ENCODE measurements at regions not wholly inside any gene's neighbourhood (a gene's known extent, or its start where the extent isn't known, plus 50 kb on each side); places are given as distances from the start of the nearest gene placed in this dataset.
"Not testable (repeated sequence)": the region's sequence is repeated elsewhere in the genome, so short reads cannot be mapped to it uniquely, and the experiment has no call there.

DNA sequence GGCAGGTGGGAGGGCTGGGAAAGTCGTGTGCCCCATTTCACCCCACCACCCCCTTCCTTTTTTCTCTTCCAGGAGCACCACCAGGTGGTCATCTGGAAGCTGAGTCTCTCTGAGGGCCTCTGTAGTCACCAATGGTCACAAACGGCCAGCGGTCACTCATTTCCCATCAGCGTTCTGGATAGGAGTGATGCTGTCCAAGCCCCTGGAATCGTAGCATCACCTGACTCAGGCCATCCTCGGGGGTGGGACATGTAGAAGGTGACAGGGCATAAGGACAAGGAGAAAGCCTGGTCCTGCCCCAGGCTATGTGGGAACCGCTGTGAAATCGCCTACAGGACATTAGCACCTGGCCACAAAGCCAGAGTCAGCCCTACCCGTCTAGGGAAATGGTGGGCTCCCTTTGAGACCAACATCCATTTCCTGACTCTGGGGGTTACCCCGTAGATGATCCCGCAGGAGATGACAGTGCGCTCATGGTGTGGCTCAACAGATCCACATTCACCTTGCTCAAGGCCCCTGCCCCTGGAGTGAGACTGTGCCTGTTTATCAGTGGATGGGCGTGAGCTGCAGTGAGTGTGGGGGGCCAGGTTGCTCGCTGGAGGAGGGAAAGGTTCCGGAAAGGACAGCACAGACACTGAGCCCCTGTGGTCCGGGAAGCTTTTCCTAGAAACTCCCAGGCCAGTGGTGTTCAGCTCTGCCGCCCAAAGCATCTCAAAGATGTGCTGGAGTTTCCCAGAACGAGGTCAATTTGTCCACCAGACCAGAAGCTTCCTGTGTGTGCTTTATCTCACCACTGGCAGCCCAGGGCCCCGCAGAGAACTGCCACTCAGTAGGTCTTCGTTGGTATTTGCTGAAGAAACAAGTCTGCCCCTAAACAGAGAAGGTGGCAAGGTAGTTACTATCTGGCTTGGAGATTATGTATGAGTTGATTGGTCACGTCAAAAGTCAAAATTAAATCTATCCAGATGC, 61.1 kb upstream of the UNC5A start:
- no peak for DNase-seq

GRCh38 chr5:176750144-176750543, 60.2 kb upstream of the UNC5A start:
- no peak for DNase-seq

DNA sequence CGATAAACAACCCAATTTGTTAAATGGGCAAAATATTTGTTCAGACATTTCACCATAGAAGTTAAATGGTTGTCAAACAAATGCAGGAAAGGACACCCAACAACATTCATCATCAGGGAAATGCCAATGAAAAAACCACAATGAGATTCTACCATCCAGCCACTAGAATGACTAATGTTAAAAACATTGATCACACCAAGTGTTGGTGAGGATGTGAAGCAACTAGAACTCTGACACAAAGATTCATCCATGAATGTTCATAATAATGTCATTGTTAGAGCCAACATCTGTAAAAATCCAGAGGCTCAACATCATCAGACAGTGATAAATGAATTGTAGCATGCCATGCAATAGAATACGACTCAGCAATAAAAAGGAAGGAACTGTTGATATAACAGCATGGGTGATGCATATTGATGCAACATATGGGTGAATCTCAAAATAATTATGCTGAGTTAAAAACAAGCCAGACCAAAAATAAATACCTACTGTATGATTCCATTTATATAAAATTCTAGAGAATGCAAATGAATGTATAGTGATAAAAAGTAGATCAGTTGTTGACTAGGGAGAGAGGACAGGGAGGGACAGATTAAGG, 55.9 kb upstream of the UNC5A start:
- DNase-seq, result no peak

GRCh38 chr5:176755593-176755992, 54.8 kb upstream of the UNC5A start:
- not testable (repeated sequence) for DNase-seq

DNA sequence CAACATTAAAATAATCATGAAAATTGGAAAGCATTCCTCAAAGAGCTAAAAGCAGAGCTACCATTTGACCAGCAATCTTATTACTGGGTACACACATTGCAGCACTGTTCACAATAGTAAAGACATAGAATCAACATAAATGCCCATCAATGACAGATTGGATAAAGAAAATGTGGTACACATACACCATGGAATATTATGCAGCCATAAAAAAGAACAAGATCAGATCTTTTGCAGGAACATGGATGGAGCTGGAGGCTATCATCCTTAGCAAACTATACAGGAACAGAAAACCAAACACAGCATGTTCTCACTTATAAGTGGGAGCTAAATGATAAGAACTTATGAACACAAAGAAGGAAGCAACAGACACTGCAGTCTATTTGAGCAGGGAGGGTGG, 52.8 kb upstream of the UNC5A start:
- DNase-seq, result not testable (repeated sequence)

All from NCI-H1417 treated with DMSO at 0.1 percent for 48 hours (cell line).